ENCODE measurements at regions not wholly inside any gene's neighbourhood (a gene's known extent, or its start where the extent isn't known, plus 50 kb on each side); places are given as distances from the start of the nearest gene placed in this dataset.
"Not testable (repeated sequence)": the region's sequence is repeated elsewhere in the genome, so short reads cannot be mapped to it uniquely, and the experiment has no call there.

- no peak for DNase-seq (ENCODE audit: extremely low read depth in 1 of 11, low read depth in 9 of 11, low spot score in 4 of 11)
Measured at GRCh38 chr10:61215246-61215645, 237.9 kb downstream of the TMEM26 start.

GRCh38 chr10:61211468-61211867 is 241.7 kb downstream of the TMEM26 start:
- no peak for DNase-seq (ENCODE audit: extremely low read depth in 1 of 11, low read depth in 9 of 11, low spot score in 4 of 11)

GRCh38 chr10:61197057-61197456 is 253.1 kb upstream of the RHOBTB1 start:
- peak in 6 of 11 donors; percentile 16 to 53 (median 41) for DNase-seq (ENCODE audit: extremely low read depth in 1 of 11, low read depth in 9 of 11, low spot score in 4 of 11)

GRCh38 chr10:61195211-61195610 is 251.2 kb upstream of the RHOBTB1 start:
- DNase-seq (ENCODE audit: extremely low read depth in 1 of 11, low read depth in 9 of 11, low spot score in 4 of 11), result no peak

GRCh38 chr10:61192589-61192988 is 248.6 kb upstream of the RHOBTB1 start:
- DNase-seq (ENCODE audit: extremely low read depth in 1 of 11, low read depth in 9 of 11, low spot score in 4 of 11), result not testable (repeated sequence)

- DNase-seq (ENCODE audit: extremely low read depth in 1 of 11, low read depth in 9 of 11, low spot score in 4 of 11), result no peak
Measured at GRCh38 chr10:61192042-61192441, 248.1 kb upstream of the RHOBTB1 start.

- DNase-seq (ENCODE audit: extremely low read depth in 1 of 11, low read depth in 9 of 11, low spot score in 4 of 11), result no peak
Measured at GRCh38 chr10:61189912-61190311, 245.9 kb upstream of the RHOBTB1 start.

- no peak for DNase-seq (ENCODE audit: extremely low read depth in 1 of 11, low read depth in 9 of 11, low spot score in 4 of 11)
Measured at GRCh38 chr10:61188691-61189090, 244.7 kb upstream of the RHOBTB1 start.

GRCh38 chr10:61188101-61188500 is 244.1 kb upstream of the RHOBTB1 start:
- DNase-seq (ENCODE audit: extremely low read depth in 1 of 11, low read depth in 9 of 11, low spot score in 4 of 11), result no peak

- DNase-seq (ENCODE audit: extremely low read depth in 1 of 11, low read depth in 9 of 11, low spot score in 4 of 11), result no peak
Measured at GRCh38 chr10:61187601-61188000, 243.6 kb upstream of the RHOBTB1 start.

GRCh38 chr10:61186408-61186807 is 242.4 kb upstream of the RHOBTB1 start:
- no peak for DNase-seq (ENCODE audit: extremely low read depth in 1 of 11, low read depth in 9 of 11, low spot score in 4 of 11)

- DNase-seq (ENCODE audit: extremely low read depth in 1 of 11, low read depth in 9 of 11, low spot score in 4 of 11), result no peak
Measured at GRCh38 chr10:61184429-61184828, 240.4 kb upstream of the RHOBTB1 start.

GRCh38 chr10:61183967-61184366 is 240.0 kb upstream of the RHOBTB1 start:
- DNase-seq (ENCODE audit: extremely low read depth in 1 of 11, low read depth in 9 of 11, low spot score in 4 of 11), result no peak

GRCh38 chr10:61181832-61182231 is 237.8 kb upstream of the RHOBTB1 start:
- DNase-seq (ENCODE audit: extremely low read depth in 1 of 11, low read depth in 9 of 11, low spot score in 4 of 11), result no peak

GRCh38 chr10:61179771-61180170 is 235.8 kb upstream of the RHOBTB1 start:
- no peak for DNase-seq (ENCODE audit: extremely low read depth in 1 of 11, low read depth in 9 of 11, low spot score in 4 of 11)

- DNase-seq (ENCODE audit: extremely low read depth in 1 of 11, low read depth in 9 of 11, low spot score in 4 of 11), result no peak
Measured at GRCh38 chr10:61176424-61176823, 232.4 kb upstream of the RHOBTB1 start.

- peak in 8 of 11 donors; percentile 26 to 62 (median 44) for DNase-seq (ENCODE audit: extremely low read depth in 1 of 11, low read depth in 9 of 11, low spot score in 4 of 11)
Measured at GRCh38 chr10:61175316-61175715, 231.3 kb upstream of the RHOBTB1 start.

- no peak for DNase-seq (ENCODE audit: extremely low read depth in 1 of 11, low read depth in 9 of 11, low spot score in 4 of 11)
Measured at GRCh38 chr10:61173450-61173849, 229.5 kb upstream of the RHOBTB1 start.

- no peak for DNase-seq (ENCODE audit: extremely low read depth in 1 of 11, low read depth in 9 of 11, low spot score in 4 of 11)
Measured at GRCh38 chr10:61172182-61172926, 228.4 kb upstream of the RHOBTB1 start.

GRCh38 chr10:61170594-61170993 is 226.6 kb upstream of the RHOBTB1 start:
- no peak for DNase-seq (ENCODE audit: extremely low read depth in 1 of 11, low read depth in 9 of 11, low spot score in 4 of 11)

GRCh38 chr10:61169294-61169693 is 225.3 kb upstream of the RHOBTB1 start:
- DNase-seq (ENCODE audit: extremely low read depth in 1 of 11, low read depth in 9 of 11, low spot score in 4 of 11), result no peak

Data from renal cortex interstitium (tissue), 11 donors.